Nephron (organoid): ENCODE measurements at regions not wholly inside any gene's neighbourhood (a gene's known extent, or its start where the extent isn't known, plus 50 kb on each side); places are given as distances from the start of the nearest gene placed in this dataset.

Source experiments
- H3K27ac Mint-ChIP-seq, 3 experiments: 2 replicates each; pipeline ENCODE4 v1.8.0; 2020; ENCODE audit warnings: mixed read lengths in 3 of 3, mild to moderate bottlenecking in 2 of 3, moderate library complexity in 1 of 3
- H3K27me3 Mint-ChIP-seq: 2 replicates; pipeline ENCODE4 v1.8.0; 2021; ENCODE audit warnings: low read depth, mild to moderate bottlenecking, moderate library complexity, mixed read lengths
- H3K36me3 Mint-ChIP-seq: 2 replicates; pipeline ENCODE4 v1.8.0; 2020; ENCODE audit warnings: low read depth, mixed read lengths
- H3K4me1 Mint-ChIP-seq: 2 replicates; pipeline ENCODE4 v1.8.0; 2020; ENCODE audit warnings: mixed read lengths
- H3K4me3 Mint-ChIP-seq, 3 experiments: 2 replicates each; pipeline ENCODE4 v1.8.0; 2020; ENCODE audit warnings: mild to moderate bottlenecking in 3 of 3, mixed read lengths in 3 of 3, moderate library complexity in 2 of 3
- H3K9me3 Mint-ChIP-seq: 2 replicates; pipeline ENCODE4 v1.8.0; 2020; ENCODE audit warnings: mixed read lengths
- CTCF ChIP-seq, 3 experiments: fragments of 200-600 bp; sonication (generic); IDR thresholded peaks; one replicate each; pipeline ENCODE4 v1.5.0; 2021; ENCODE audit warnings: antibody characterized with exemption in 3 of 3; ENCODE audit not compliant: unreplicated experiment in 3 of 3

DNA sequence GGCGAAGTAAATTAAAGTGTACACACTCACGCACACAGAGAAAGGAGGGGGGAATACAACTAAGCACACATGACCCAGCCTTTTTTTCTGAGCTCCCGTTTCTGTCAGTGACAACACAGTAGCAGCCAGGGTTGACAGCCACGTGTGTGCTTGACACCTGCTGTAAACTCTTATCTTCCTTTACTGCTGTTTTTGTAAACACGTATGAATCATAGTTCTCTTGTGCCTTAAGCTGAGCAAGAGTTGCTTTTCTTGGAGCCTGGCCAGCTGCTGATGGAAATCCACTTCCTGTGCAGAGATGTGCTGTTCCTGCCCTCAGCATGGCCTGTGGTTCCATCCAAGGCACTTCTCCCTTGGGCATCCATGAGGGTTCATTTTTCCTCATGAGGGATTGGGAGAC, 561.9 kb downstream of the GALR1 start:
- Mint-ChIP-seq H3K4me1 (no peaks in the 10 kb centered on the region), H3K36me3 (no peaks in the 10 kb centered on the region), H3K9me3 (peaks cover 4% of the 10 kb centered on the region), H3K27ac (no peak overlapping the region), H3K4me3 (no peak overlapping the region), H3K27me3 (peaks cover 13% of the 10 kb centered on the region)
- TF ChIP-seq CTCF (IDR thresholded peaks at IDR 0.05; ENCODE audit: unreplicated experiment in 3 of 3) = no peak

DNA sequence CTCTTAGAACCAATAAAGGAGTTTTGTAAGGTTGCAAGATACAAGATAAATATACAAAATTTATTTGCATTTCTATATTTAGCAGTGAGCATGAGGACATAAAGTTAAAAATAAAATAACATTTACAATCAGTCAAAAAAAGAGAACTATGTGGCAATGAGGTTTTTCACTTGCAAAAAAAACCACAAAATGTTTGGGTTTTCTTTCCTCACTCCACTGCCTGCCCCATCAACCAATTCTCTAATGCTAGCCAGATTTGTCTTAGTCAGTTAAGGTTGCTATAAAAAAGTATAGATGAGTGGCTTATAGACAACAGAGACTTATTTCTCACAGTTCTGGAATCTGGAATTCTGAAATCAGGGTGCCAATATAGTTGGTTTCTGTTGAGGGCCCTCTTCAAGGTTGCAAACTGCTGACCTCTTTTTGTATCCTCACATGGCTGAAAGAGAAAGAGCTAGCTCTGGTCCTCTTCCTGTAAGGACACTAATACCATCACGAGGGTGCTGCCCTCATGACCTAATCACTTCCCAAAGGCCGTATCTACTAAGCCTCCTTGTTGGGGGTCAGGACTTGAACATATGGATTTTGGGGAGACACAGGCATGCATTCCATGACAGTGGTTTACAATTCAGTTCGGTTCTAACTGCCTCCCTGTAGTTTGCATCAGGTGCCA, 566.2 kb downstream of the GALR1 start:
- no peak for TF ChIP-seq CTCF (IDR thresholded peaks at IDR 0.05; ENCODE audit: unreplicated experiment in 3 of 3)
- no peaks in the 10 kb centered on the region for H3K4me1 Mint-ChIP-seq
- no peak overlapping the region for H3K4me3 Mint-ChIP-seq
- no peak overlapping the region for H3K27ac Mint-ChIP-seq
- no peaks in the 10 kb centered on the region for H3K36me3 Mint-ChIP-seq
- peaks cover 5% of the 10 kb centered on the region for H3K9me3 Mint-ChIP-seq
- no peaks in the 10 kb centered on the region for H3K27me3 Mint-ChIP-seq

DNA sequence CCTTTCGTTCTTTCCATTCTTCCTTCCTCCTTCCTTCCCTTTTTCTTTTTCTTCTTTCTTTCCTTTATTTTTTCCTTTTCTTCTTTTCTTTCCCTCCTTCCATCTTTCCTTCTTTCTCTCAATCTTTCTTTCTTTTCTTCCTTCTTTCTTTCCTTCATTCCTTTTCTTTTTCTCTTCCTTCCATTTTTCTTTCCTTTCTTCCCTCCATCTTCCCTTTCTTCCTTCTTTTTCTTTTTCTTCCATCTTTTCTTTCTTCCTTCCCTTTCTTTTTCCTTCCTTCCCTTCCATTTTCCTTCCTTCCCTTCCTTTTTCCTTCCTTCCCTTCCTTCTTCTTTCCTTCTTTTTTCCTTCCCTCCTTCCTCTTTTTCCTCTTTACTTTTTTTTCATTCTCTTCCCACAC, 568.7 kb downstream of the GALR1 start:
- TF ChIP-seq CTCF (IDR thresholded peaks at IDR 0.05; ENCODE audit: unreplicated experiment in 3 of 3) = no peak
- no peaks in the 10 kb centered on the region for H3K36me3 Mint-ChIP-seq
- no peak overlapping the region for H3K4me3 Mint-ChIP-seq
- H3K27me3 Mint-ChIP-seq = no peaks in the 10 kb centered on the region
- no peaks in the 10 kb centered on the region for H3K4me1 Mint-ChIP-seq
- peaks cover 5% of the 10 kb centered on the region for H3K9me3 Mint-ChIP-seq
- H3K27ac Mint-ChIP-seq = no peak overlapping the region

DNA sequence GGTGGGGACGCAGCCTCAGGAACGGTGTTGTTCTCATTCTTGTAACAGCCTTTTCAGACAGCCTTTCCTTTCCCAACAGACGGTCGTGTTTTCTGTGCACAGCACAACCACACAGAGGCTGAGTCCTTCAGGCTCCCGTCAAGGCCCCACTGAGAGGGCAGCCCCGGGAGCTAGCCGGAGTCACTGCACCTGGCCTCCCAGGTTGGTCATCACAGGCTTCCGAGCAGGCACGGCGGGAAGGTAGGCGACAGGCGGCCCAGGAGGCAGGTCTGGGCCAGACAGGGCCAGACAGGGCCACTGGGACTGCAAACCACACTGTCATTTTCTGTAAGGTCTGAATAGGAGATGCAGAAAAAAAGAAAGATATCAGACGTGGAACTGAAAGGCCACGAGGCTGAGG, 570.8 kb downstream of the GALR1 start:
- Mint-ChIP-seq H3K9me3 (peaks cover 5% of the 10 kb centered on the region), H3K4me3 (no peak overlapping the region), H3K27ac (no peak overlapping the region), H3K27me3 (no peaks in the 10 kb centered on the region), H3K4me1 (no peaks in the 10 kb centered on the region), H3K36me3 (no peaks in the 10 kb centered on the region)
- no peak for TF ChIP-seq CTCF (IDR thresholded peaks at IDR 0.05; ENCODE audit: unreplicated experiment in 3 of 3)

DNA sequence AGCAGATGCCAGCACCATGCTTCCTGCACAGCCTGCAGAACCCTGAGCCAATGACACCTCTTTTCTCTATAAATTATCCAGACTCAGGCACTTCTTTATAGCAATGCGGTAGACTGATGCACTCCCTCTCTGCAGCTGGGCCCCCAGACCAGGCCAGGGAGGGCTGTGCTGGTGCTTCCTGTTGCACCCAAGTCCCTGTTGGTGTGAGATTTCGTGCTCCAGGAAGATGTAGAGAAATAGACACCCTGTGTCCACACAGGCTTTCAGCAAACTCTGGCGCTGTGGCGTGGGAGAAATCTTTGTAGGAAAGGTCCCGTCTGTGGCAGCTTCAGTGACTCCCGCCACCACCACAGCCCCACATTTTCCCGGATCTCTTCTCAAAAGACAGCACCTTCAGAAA, 572.2 kb downstream of the GALR1 start:
- Mint-ChIP-seq H3K4me3 (no peak overlapping the region), H3K27ac (no peak overlapping the region), H3K27me3 (no peaks in the 10 kb centered on the region), H3K4me1 (no peaks in the 10 kb centered on the region), H3K36me3 (no peaks in the 10 kb centered on the region), H3K9me3 (peaks cover 5% of the 10 kb centered on the region)
- no peak for TF ChIP-seq CTCF (IDR thresholded peaks at IDR 0.05; ENCODE audit: unreplicated experiment in 3 of 3)

DNA sequence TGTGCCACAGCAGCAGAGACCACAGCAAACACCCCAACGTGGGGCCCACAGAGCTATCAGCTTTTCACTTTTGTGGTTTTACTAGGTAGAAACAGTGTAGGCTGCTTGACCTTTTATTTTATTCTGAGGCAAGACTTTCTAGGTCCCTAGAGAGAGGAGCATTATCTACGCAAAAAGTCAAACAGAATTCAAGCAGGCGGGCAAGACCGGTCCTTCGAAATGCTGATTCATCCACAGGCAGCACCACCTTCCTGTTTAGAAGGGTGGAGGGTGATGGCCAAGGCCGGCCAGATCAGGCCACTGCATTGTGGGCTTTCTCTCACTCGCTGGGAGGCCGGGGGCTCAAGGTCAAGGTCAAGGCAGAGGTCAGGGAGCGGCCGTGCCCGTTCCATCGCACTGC, 573.0 kb downstream of the GALR1 start:
- Mint-ChIP-seq H3K36me3 (no peaks in the 10 kb centered on the region), H3K9me3 (peaks cover 4% of the 10 kb centered on the region), H3K4me3 (no peak overlapping the region), H3K27ac (no peak overlapping the region), H3K4me1 (no peaks in the 10 kb centered on the region), H3K27me3 (no peaks in the 10 kb centered on the region)
- no peak for TF ChIP-seq CTCF (IDR thresholded peaks at IDR 0.05; ENCODE audit: unreplicated experiment in 3 of 3)
